ENCODE measurements at regions not wholly inside any gene's neighbourhood (a gene's known extent, or its start where the extent isn't known, plus 50 kb on each side); places are given as distances from the start of the nearest gene placed in this dataset.

DNA sequence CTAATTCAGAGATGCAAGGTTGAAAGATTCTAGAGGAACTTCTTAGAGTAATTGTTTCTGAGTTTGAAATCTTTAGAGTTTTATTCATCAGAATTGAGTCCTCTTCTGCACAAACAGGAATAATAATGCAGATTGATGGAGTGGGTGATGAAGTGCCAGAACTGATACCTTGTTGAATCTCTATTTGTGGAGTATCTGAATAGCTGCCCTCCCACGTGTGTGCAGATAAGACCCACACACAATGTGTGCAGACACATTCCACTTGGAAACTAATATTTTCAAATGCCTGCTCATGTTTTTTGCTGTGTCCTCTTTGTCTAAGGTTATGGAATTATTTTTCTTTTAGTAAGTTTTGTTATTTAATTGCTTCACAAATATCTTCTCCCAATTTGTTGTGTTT, 1167.8 kb upstream of the MAP3K7 start:
- FAIRE-seq = no peak

DNA sequence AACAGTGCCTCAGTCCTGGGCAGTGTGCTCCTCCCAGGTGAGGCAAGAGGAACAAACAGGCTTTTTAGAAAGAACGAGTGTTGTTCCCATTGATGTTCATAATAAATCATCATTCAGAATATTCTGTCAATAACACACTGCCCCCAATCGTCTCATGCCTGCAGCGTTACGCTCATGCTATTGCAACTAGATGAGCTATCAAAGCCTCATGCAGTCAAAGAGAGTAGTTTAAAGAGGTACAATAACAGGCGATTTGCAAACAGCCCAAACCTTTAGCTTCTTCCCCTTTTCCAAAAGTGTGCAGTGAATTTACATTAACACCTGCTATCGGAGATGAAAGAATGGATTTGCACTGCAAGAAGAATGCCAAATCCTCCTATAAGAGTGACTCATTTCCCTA, 1164.7 kb upstream of the MAP3K7 start:
- no peak for FAIRE-seq

DNA sequence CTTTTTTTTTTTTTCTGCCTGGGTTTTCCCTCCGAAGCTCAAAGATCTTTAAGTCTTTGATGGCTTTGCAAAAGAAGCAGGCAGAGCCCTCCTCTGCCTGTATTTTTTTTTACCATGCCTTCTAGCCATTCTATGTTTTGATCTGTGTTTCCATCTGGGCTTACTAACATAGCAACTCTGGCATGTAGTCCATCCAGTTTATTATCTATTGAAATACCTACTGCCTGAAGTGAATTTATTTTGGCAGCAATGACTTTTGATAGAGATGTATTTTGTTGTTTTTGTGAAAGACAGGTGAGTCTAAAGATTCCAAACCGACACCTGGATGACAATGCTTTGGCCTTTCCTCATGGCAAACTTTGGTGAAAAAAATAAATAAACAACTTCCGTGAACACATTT, 1157.7 kb upstream of the MAP3K7 start:
- FAIRE-seq = no peak

DNA sequence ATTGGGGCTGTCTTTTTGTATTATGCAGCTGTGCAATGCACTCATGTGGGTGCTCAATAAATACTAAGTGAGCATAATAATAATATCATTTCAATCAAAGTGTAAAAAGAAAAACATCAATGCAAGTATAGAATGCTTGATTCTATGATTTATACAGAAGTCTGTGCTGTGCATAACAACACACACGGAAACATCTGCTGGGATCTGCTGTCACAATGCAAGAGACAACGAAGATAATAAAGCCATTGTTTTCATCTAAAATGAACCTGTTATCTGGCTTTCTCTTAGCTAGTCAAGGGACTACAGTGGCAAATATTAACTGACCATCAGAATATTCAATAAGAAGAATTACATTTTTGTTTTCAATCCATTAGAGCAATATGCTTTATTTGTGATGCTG, 1156.9 kb upstream of the MAP3K7 start:
- no peak for FAIRE-seq

DNA sequence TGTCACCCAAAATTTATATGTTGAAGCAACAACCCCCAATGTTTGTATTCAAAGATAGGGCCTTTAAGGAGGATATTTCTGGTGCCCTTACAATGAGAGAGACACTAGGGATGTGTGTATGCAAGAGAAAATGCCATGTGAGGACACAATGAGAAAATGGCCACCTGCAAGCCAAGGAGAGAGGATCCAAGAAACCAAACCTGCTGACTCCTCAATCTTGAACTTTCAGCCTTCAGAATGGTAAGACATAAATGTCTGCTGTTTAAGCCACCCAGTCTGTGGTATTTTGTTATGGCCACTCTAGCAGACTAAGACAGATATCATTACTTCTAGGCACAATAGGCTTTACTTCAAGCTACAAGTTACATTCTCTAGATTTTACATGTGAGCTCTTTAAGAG, 1145.1 kb upstream of the MAP3K7 start:
- FAIRE-seq = no peak

DNA sequence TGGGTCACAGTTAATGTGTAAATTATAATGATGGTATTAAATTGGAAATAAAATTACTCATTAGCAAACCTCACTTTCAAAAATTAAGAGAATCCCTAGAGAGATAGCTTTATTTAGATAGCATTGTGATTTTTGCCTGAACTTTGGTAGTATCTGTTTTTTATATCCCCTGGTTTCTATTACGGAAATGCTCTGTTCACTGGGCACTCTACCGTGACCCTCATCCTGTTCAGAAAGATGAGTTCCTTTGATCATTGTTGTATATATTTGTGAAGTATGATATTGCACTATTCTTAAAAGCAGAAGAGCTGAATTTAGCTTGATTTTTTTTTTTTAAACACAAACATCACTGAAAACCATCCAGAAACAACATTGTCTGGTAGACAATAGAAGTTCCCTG, 1143.8 kb upstream of the MAP3K7 start:
- no peak for FAIRE-seq

DNA sequence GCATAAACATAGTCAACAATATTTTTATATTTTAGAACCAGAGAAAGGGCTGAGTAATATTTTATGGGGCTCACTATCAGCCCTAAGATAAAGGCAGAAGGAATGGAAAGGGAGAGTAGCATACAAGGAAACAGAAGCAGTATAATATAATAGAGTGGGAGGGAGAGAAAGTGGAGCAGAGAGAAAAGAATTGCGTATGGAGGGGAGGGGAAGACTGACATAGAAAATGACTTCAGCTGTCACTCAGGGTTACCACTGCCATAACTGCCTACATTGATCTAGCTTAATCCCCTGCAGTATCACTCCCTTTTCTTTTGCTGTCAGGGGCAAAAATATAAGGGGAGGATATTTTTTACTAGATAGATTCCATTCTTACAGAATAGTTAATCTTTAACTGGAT, 1133.5 kb upstream of the MAP3K7 start:
- no peak for FAIRE-seq

DNA sequence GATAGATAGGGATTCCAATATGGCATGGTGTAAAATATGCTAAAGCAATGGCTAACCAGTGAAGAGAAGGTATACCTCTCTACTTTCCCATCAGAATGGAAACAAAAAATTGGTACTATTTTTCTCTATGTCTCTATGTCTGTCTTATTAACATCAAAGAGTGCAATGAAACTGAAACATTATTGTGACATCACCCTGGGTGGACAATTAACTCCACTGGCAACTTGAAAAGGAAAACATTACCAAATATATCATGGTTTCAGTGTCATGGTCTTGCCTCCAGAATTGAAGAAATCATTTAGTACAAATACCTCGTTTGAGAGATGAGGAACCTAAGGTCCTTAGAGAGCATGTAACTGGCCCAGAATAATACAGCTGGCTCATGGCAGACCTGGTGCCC, 1132.5 kb upstream of the MAP3K7 start:
- FAIRE-seq = no peak

DNA sequence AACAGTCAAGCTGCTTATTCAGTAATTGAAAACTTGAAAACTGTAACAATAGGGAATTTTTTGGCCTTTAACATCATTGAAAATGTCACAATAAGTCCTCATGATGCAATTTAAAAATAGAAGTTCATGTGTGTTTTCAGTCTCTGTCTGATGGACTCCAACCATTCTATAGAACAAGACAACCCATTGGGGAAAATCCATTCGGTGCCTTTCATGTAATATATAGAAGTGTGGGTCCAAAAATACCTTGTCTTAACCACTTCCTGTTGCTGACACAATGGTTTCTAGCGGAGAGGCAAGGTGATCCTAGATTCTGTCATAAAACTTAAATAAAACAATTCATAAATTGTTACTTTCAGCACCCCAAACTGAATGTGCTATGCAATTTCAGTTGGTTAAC, 1131.3 kb upstream of the MAP3K7 start:
- no peak for FAIRE-seq

DNA sequence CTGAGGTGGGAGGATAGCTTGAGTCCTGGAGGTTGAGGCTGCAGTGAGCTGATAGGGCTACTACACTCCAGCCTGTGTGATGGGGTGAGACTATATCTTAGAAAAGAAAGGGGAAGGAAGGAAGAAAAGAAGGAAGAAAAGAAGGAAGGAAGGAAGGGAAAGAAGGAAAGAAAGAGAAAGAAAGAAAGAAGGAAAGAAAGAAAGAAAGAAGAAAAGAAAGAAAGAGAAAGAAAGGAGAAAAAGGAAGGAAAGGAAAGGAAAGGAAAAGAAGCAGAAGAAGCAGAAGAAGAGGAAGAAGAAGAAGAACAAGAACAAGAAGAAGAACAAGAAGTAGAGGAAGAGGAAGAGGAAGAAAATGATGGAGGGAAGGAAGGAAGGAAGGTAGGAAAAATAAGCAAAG, 1130.2 kb upstream of the MAP3K7 start:
- no peak for FAIRE-seq

DNA sequence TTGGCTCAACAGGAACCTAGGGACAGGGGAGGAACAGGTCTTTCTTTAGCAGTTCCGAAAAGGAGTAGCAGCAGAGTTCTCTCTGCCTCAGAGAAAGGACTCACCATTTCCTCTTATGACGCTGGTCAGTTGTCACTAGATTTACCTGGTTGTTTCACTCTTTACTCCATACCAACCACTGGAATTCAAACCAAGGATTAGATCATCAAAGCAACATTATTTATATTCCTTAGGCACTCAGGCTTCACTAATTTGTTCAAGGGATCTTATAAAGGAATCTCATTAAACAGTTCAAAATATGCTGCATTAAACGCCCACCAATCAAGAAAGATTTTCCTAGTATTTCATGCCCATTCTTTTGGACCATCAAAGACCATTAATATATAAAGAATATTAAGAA, 1129.5 kb upstream of the MAP3K7 start:
- no peak for FAIRE-seq

DNA sequence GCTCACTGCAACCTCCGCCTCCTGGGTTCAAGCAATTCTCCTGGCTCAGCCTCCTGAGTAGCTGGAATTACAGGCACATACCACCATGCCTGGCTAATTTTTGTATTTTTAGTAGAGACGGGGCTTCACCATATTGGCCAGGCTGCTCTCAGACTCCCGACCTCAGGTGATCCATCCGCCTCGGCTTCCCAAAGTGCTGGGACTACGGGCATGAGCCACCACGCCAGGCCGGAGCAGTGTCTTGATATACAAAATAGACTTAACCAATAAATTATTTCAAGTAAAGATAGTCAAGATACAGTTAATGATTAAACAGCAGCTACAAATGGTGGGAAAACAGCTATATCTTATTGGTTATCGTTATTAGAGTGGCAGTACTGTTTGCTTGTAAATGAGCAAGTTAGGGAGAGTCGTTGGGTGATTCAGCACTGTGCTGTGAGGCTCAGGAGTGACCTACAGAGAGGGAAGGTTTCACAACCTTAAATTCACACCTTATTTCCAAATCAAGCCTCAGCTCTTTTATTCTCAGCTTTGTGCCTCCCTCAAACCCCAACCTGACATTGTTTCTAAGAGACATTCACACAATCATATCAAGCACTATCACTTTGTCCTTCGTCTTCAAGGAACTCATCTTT, 1128.4 kb upstream of the MAP3K7 start:
- FAIRE-seq = no peak

DNA sequence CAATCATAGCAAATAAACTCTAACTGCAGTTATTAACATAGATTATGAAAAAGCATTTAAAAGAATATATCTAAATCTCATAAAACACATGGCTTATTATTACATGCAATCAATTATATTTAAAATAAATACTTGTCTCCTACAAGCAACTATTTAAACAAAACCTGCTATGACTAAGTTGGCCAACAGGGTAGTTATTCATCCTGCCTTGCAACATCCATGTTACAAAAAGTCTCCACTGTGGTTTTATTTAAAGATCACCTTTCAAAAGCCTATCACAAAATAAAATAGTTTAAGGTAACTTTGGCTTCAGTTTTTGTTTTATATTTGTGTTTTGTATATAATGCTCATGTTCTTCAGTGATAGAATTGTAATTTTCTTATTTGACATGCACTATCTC, 1127.0 kb upstream of the MAP3K7 start:
- FAIRE-seq = no peak

DNA sequence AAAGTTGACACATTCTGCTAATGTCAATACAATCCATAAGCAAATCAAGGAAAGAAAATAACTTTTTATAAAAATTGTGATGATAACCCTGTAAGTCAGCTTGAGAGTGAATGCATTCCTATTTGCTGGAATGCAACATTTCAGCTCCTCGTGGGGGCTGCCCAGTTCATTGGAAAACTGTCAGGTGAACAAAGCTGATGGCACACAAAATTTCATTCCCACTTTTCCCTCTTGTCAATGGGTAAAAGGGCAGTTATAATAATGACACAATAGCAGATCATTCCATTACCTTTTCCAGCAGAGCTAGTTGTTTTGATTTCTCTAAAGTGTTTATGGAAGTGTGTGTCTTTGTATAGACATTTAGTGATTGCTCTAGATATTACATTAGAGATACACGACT, 1124.6 kb upstream of the MAP3K7 start:
- no peak for FAIRE-seq

DNA sequence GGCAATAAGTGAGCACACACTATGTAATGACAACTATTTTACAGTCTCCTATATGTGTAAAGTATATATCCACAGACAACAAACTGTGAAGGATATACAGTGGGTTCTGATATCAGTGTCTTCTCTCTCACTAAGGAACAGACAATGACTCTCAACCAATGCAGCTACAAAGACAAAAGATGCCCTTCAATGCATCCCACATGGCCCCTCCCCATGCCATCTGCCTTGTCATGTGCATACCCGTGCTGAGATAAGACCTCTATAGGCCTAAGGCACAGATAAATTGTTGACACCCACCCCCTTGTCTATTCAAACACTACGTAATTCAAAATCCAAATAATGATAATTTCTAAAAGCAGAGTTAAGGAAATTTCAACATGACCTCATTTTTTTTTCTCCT, 1123.5 kb upstream of the MAP3K7 start:
- FAIRE-seq = no peak

DNA sequence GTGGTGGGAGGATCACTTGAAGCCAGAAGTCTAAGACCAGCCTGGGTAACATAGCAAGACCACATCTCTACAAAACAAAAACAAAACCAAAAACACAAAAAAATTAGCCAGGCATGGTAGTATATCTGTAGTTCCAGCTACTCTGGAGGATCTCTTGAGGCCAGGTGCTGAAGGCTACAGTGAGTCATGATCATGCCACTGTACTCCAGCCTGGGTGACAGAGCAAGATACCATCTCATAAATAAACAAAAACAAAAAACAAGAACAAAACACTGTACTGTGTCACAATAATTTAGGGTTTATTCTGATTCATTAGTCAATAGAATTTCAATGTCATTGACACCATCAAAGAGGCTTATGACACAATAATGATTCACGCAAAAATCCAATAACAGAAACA, 1121.7 kb upstream of the MAP3K7 start:
- FAIRE-seq = no peak

DNA sequence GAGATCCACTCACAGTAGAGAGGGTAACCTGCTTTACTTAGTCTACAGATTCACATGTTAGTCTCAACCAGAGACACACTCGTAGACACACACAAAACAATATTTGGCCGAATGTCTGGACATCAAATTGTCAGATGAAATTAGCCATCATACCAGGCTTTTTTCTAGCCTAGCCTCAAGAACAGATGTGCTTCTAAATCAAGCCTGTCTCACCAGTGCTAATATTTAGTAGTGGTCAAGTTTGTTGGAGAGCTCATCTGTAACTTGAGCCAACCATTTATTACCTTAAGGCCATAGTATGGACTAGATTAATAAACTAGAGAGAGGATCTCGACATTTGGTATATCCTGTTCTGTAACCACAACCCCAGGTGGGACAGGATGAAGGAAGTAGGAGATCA, 1118.8 kb upstream of the MAP3K7 start:
- no peak for FAIRE-seq

DNA sequence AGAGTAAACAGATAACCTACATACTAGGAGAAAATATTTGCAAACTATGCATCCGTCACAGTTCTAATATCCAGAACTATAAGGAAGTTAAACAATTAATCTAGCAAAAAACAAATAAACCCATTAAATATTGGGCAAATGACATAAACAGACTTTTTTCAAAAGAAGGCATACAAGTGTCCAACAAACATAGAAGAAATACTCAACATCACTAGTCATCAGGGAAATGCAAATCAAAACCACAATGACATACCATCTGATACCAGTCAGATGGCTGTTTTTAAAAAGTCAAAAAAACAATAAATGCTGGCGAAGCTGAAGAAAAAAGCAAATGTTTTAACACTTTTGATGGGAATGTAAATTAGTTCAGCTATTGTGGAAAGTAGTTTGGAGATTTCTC, 1117.7 kb upstream of the MAP3K7 start:
- FAIRE-seq = peak; percentile 5

DNA sequence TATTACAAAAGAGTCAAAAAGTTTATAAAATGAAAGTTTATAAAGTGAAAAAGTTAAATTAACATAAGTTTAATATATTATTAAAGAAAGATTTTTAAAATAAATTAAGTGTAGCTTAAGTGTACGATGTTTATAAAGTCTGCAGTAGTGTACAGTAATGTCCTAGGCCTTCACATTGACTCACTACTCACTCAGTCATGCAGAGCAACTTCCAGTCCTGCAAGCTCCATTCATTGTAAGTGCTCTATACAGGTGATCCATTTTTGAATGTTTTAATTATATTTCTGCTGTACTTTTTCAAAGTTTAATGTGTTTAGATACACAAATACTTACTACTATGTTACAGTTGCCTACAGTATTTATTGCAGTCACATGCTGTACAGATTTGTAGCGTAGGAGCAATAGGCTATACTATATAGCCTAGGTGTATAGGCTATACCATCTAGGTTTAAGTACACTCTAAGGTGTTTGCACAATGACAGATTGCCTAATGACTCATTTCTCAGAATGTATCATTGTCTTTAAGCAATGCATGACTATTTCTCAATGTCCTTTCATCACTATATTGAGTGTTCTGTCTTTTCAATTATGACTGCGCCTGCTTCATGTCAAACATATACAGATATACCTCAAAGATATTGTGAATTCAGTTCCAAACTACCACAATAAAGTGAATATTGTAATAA, 1110.3 kb upstream of the MAP3K7 start:
- no peak for FAIRE-seq

DNA sequence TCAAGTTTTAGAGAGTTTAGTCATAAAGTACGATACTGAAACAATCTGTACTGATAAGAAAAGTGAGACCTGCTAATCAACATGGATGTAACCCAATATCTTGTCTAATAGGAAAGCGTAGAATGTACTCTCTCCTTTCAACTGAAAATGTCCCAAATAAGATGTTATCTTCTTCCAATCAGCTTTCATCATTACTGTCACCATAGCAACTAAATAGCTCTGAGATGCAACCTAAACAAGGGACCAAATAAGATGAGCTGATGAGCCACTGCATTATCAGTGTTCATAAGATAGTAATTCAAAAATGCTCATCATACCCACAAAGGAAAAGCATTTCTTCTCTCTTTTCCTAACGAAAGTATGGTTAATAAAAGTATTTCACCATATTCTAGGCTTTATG, 1108.3 kb upstream of the MAP3K7 start:
- no peak for FAIRE-seq

DNA sequence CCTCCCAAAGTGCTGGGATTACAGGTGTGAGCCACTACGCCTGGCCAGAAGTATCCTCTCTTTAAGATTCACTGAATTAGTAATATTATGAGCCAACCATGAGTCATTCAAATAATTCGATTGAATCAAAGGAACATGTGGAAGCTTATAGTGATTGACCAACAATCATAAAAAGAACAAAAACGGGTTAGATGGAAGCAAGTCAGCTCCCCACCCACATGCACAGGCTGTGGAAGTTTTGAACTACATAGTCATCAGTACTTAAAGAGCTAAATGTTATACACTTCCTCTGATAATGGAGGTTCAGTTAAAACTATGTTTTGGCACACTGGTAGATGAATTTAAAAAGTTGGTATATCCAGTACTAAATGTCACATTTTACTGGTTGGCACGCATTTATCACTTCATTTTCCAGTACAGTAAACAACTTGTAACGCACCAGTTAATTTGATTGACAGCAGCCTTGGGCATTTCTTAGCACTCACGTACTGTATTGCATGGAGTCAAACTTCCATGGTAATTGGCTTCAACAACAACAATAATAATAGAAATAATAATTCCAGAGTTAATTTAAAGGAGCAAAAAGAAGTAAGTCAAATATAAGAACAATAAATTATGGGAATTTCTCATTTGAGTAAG, 1107.3 kb upstream of the MAP3K7 start:
- FAIRE-seq = no peak

DNA sequence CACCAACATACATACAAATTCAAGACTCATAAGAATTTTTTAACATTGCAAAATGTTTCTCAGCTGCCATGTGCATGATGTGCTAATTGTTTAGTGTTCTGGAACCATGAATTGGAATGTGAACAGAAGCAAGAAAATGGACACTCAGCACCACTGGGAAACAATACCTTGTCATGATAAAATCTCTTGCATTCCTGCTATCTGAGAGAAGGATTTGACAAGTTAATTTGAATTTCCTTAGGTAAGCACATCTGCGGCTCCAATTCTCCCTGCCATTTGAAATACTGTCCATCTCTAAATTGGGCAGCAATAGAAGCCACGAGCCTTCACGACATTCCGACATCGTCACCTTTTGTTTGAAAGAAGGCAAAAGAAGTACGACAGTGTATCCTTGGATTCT, 1104.6 kb upstream of the MAP3K7 start:
- no peak for FAIRE-seq

DNA sequence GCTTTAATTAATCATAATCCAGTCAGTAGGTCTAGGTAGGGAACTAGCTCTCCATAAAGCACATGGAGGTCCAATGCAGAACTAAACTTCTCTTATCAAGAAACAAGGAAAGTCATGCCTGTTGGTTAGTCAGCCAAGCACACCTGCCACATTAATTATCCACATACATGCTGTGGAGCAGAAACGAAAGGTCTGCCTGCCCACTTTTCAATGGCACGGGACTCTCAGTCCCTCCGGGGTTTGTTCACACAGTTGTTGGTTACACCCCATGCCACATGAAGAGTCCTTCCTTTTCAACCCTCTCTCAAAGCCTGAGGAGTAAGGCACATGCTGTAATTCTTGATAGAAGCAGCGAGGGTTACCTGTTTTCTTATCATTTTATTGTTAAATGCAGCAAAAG, 1096.4 kb upstream of the MAP3K7 start:
- no peak for FAIRE-seq

DNA sequence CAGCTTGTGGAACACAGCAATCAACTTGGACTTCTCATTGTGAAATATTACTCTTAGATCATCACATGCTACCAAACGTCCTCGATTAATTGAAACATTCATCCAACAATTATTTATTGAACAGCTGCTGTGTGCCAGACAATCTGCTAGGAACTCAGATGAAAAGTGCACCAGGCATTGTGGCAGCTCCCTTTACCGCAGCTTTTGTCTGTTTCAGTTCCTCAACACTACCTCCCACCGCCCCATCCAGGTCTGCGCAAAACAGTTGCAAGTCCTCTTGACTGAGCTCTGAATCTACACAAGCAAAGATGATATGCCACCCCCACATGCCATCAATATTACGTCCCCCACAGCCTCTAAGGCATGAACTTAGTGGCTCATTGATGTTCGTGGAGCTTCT, 1094.4 kb upstream of the MAP3K7 start:
- FAIRE-seq = no peak

Measured in colon (tissue), 2 donors.